HepG2 (cell line): ENCODE measurements at regions not wholly inside any gene's neighbourhood (a gene's known extent, or its start where the extent isn't known, plus 50 kb on each side); places are given as distances from the start of the nearest gene placed in this dataset.

Source experiments
- ATAC-seq: fragments of 200-7000 bp; cut with Tn5 transposase; 3 replicates; pipeline ENCODE4 v1.9.1; 2020; ENCODE audit warnings: mild to moderate bottlenecking, moderate library complexity
- BruUV-seq: library from RNA; stranded (reverse); fragments of 400-500 nt; replicated peaks from 2 replicates; lab custom pipeline; 2021; lab: Mats Ljungman, UMichigan
- CTCF ChIA-PET: fragments of 300-600 bp; formaldehyde crosslinking; extraction: SDS; loops from one replicate; lab custom pipeline; 2021; ENCODE audit warnings: low total read pairs, inconsistent platforms, low intra/inter-chr PET ratio; lab: Yijun Ruan, JAX
- POLR2A ChIA-PET: fragments of 350-600 bp; sonication (Branson Sonifier 250); formaldehyde crosslinking; loops from one replicate; lab custom pipeline; 2020; ENCODE audit warnings: antibody characterized with exemption, inconsistent platforms; lab: Yijun Ruan, JAX
- DNase-seq: peaks from one replicate; pipeline ENCODE4 v3.0.0-alpha.2; 2015; ENCODE audit warnings: low spot score
- FAIRE-seq: peaks from 3 replicates; lab custom pipeline; 2011; peaks lifted over from hg19 to GRCh38; lab: Jason Lieb, UNC
- H2AFZ ChIP-seq: one replicate; pipeline ENCODE4 v1.6.1; 2011; ENCODE audit warnings: low read length, inconsistent platforms
- H3K27ac ChIP-seq: fragments of 300-600 bp; 3 replicates; pipeline ENCODE4 v1.8.0; 2011; ENCODE audit warnings: mixed run types, mild to moderate bottlenecking, mixed read lengths, low read length, inconsistent platforms; ENCODE audit not compliant: insufficient read depth; ENCODE audit errors: extremely low read length
- H3K27me3 ChIP-seq, 2 experiments: fragments of 200-600 bp in 1 of 2; 2 replicates in 1 of 2; 3 replicates in 1 of 2; pipeline versions ENCODE4 v1.6.0 to v1.8.0; 2011; ENCODE audit warnings: low read length in 2 of 2, mild to moderate bottlenecking in 2 of 2, moderate library complexity in 2 of 2, inconsistent platforms in 1 of 2; ENCODE audit not compliant: insufficient read depth in 2 of 2, control insufficient read depth in 1 of 2
- H3K36me3 ChIP-seq, 2 experiments: fragments of 200-600 bp in 1 of 2; replicated peaks in 1 of 2; 2 replicates in 1 of 2; 3 replicates in 1 of 2; pipeline versions ENCODE4 v1.5.1 to v1.8.0; 2011; ENCODE audit warnings: low read length in 2 of 2, inconsistent platforms in 1 of 2; ENCODE audit not compliant: insufficient read depth in 2 of 2, control insufficient read depth in 1 of 2
- H3K4me1 ChIP-seq: 2 replicates; pipeline ENCODE4 v1.5.1; 2012; ENCODE audit warnings: low read length, inconsistent platforms; ENCODE audit not compliant: insufficient read depth
- H3K4me2 ChIP-seq: 2 replicates; pipeline ENCODE4 v1.6.0; 2011; ENCODE audit warnings: low read depth, low read length, inconsistent platforms
- H3K4me3 ChIP-seq, 3 experiments: fragments of 200-600 bp in 1 of 3; sonication (generic), shearing (Covaris generic) in 1 of 3; replicated peaks in 1 of 3; 2 replicates each; pipeline ENCODE4 v1.5.1; 2011 to 2016; ENCODE audit warnings: low read length in 3 of 3, inconsistent platforms in 2 of 3, low read depth in 2 of 3, mild to moderate bottlenecking in 2 of 3, control low read depth in 1 of 3, mixed read lengths in 1 of 3; ENCODE audit not compliant: insufficient read depth in 1 of 3
- H3K79me2 ChIP-seq: one replicate; pipeline ENCODE4 v1.6.1; 2011; ENCODE audit warnings: low read length, inconsistent platforms; ENCODE audit not compliant: insufficient read depth
- H3K9ac ChIP-seq: 2 replicates; pipeline ENCODE4 v1.6.0; 2011; ENCODE audit warnings: mild to moderate bottlenecking, low read depth, low read length, inconsistent platforms; ENCODE audit not compliant: insufficient read depth
- H3K9me3 ChIP-seq: 2 replicates; pipeline ENCODE4 v1.5.1; 2012; ENCODE audit warnings: mild to moderate bottlenecking, low read length
- H4K20me1 ChIP-seq: 2 replicates; pipeline ENCODE4 v1.6.0; 2011; ENCODE audit warnings: inconsistent platforms, mild to moderate bottlenecking, low read length, moderate library complexity; ENCODE audit not compliant: insufficient read depth
- ESRRA ChIP-seq: sonication (generic); formaldehyde crosslinking; IDR thresholded peaks from 2 replicates; pipeline ENCODE4 v1.5.1; 2020; ENCODE audit warnings: mild to moderate bottlenecking, low read depth, missing genetic modification reagents
- MTA1 ChIP-seq: sonication (generic); formaldehyde crosslinking; IDR thresholded peaks from 2 replicates; pipeline ENCODE4 v1.4.0; 2020; ENCODE audit warnings: missing genetic modification reagents, mild to moderate bottlenecking, borderline replicate concordance
- POLR2A ChIP-seq, 2 experiments: IDR thresholded peaks; 2 replicates each; pipeline ENCODE4 v1.6.1; 2011; ENCODE audit warnings: low read depth in 2 of 2, low read length in 2 of 2, mild to moderate bottlenecking in 1 of 2, moderate library complexity in 1 of 2; ENCODE audit not compliant: insufficient read depth in 1 of 2
- TBX2 ChIP-seq: sonication (generic); formaldehyde crosslinking; IDR thresholded peaks from 2 replicates; pipeline ENCODE4 v1.5.0; 2020; ENCODE audit warnings: missing genetic modification reagents, mild to moderate bottlenecking, borderline replicate concordance
- TBX3 ChIP-seq: fragments of 450-650 bp; IDR thresholded peaks from 2 replicates; pipeline ENCODE4 v1.6.1; 2017; ENCODE audit warnings: antibody characterized with exemption, mild to moderate bottlenecking, inconsistent platforms, borderline replicate concordance
- ZEB1 ChIP-seq: IDR thresholded peaks from 2 replicates; pipeline ENCODE4 v1.6.1; 2012; ENCODE audit warnings: mild to moderate bottlenecking, low read depth, inconsistent platforms; ENCODE audit not compliant: insufficient replicate concordance
- ZMYM4 ChIP-seq: sonication (generic); formaldehyde crosslinking; IDR thresholded peaks from 2 replicates; pipeline ENCODE4 v1.8.1; 2023; ENCODE audit warnings: mild to moderate bottlenecking, missing genetic modification reagents
- ZNF34 ChIP-seq: sonication (generic); formaldehyde crosslinking; IDR thresholded peaks from 2 replicates; pipeline ENCODE4 v1.4.0; 2020; ENCODE audit warnings: mild to moderate bottlenecking, missing genetic modification reagents, borderline replicate concordance
- ZNF567 ChIP-seq: sonication (generic); formaldehyde crosslinking; IDR thresholded peaks from 2 replicates; pipeline ENCODE4 v1.8.1; 2023; ENCODE audit warnings: mild to moderate bottlenecking, missing genetic modification reagents, borderline replicate concordance
- ZNF713 ChIP-seq: sonication (generic); formaldehyde crosslinking; IDR thresholded peaks from 2 replicates; pipeline ENCODE4 v1.4.0; 2020; ENCODE audit warnings: mild to moderate bottlenecking, missing genetic modification reagents
- ZNF780A ChIP-seq: sonication (generic); formaldehyde crosslinking; IDR thresholded peaks from 2 replicates; pipeline ENCODE4 v1.8.0; 2022; ENCODE audit warnings: mild to moderate bottlenecking, missing genetic modification reagents, moderate library complexity
- WGBS: methylation state at CpG from one replicate; pipeline ENCODE4 v1.1.6; 2017; ENCODE audit warnings: low lambda C conversion rate; 5-methylcytosine and 5-hydroxymethylcytosine counted together
- in situ Hi-C: cut with HindIII; loops from 2 replicates; pipeline ENCODE4 v1.10.0; 2017; ENCODE audit warnings: low pct_unique_long_range_greater_than_20kb; ENCODE audit not compliant: extremely low pct_ligation_motif_present
- intact Hi-C: fragments of 100-400 bp; cut with micrococcal nuclease; formaldehyde crosslinking; loops from one replicate; pipeline ENCODE4 v1.10.0; 2022; ENCODE audit not compliant: unreplicated experiment
- TF ChIP-seq, protein P1 (sequence below): sonication (generic); formaldehyde crosslinking; IDR thresholded peaks from 2 replicates; pipeline ENCODE4 v1.4.0; 2020; ENCODE audit warnings: mild to moderate bottlenecking, missing genetic modification reagents

DNA sequence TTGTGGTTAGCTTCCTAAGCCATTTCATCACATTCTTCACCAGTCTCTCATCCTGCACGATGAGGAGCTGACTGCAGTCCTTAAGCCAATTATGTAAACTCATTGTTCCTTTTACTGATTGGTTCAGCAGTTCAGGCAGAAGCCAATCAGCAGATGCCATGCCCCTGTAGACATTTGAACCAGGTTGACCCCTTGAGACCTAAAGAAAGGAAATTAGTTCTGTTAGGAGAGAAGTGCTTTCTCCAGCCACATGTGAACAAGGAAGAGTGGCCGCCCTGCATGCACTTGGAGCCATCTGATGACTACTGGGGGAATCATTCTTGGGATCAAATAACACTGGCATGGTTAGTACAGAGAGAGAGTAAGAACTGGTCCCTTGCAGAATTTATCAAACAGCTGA, 535.2 kb upstream of the ID4 start:
- CTCF ChIA-PET: no interaction called here
- Histone ChIP-seq H3K4me3 (no peak overlapping the region), H4K20me1 (no peaks in the 10 kb centered on the region), H3K36me3 (no peaks in the 10 kb centered on the region), H2AFZ (no peak overlapping the region), H3K4me2 (no peak overlapping the region), H3K27ac (no peak overlapping the region), H3K9me3 (peaks cover 66% of the 10 kb centered on the region), H3K27me3 (no peaks in the 10 kb centered on the region), H3K4me1 (no peaks in the 10 kb centered on the region), H3K79me2 (no peaks in the 10 kb centered on the region), H3K9ac (no peak overlapping the region)
- ATAC-seq (no peak), DNase-seq (no peak), FAIRE-seq (no peak)
- TF ChIP-seq MTA1 (CRISPR knock-in tag): no peak
- no peak for TF ChIP-seq ZEB1
- TF ChIP-seq ZNF567: no peak
- TF ChIP-seq ESRRA (CRISPR knock-in tag): no peak
- TF ChIP-seq TBX3: no peak
- no peak for TF ChIP-seq ZNF780A
- TF ChIP-seq ZNF34 (CRISPR knock-in tag): no peak
- TF ChIP-seq ZMYM4 (CRISPR knock-in tag): no peak
- TF ChIP-seq ZNF713: no peak
- TF ChIP-seq TBX2 (CRISPR knock-in tag): no peak
- TF ChIP-seq POLR2A (IDR thresholded peaks at IDR 0.05; ENCODE audit: insufficient read depth in 1 of 2, low read depth in 2 of 2, low read length in 2 of 2): no peak
- TF ChIP-seq, protein P1, sequence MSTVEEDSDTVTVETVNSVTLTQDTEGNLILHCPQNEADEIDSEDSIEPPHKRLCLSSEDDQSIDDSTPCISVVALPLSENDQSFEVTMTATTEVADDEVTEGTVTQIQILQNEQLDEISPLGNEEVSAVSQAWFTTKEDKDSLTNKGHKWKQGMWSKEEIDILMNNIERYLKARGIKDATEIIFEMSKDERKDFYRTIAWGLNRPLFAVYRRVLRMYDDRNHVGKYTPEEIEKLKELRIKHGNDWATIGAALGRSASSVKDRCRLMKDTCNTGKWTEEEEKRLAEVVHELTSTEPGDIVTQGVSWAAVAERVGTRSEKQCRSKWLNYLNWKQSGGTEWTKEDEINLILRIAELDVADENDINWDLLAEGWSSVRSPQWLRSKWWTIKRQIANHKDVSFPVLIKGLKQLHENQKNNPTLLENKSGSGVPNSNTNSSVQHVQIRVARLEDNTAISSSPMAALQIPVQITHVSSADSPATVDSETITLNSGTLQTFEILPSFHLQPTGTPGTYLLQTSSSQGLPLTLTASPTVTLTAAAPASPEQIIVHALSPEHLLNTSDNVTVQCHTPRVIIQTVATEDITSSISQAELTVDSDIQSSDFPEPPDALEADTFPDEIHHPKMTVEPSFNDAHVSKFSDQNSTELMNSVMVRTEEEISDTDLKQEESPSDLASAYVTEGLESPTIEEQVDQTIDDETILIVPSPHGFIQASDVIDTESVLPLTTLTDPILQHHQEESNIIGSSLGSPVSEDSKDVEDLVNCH (CRISPR knock-in tag): no peak
- WGBS: 3% methylated on average over 2 of the region's 2 CpGs
- no TSS peak for BruUV-seq
- intact Hi-C loops (loop anchor here (10.0 kb wide), 2 partner anchors 207 to 963 kb away; no protein-coding TSS in a partner anchor), in situ Hi-C loops (no loop called here)
- POLR2A ChIA-PET: no interaction called here
